Activated CD8-positive, alpha-beta T cell treated with anti-CD3 and anti-CD28 coated beads for 36 hours (primary cell): ENCODE measurements at regions not wholly inside any gene's neighbourhood (a gene's known extent, or its start where the extent isn't known, plus 50 kb on each side); places are given as distances from the start of the nearest gene placed in this dataset.

Source experiments
- ATAC-seq: fragments of 200-7000 bp; cut with Tn5 transposase; one replicate; pipeline ENCODE4 v1.10.0; 2021; ENCODE audit warnings: mild to moderate bottlenecking, moderate library complexity
- CTCF ChIA-PET: fragments of 350-600 bp; sonication (Branson Sonifier 250); formaldehyde crosslinking; loops from one replicate; lab custom pipeline; 2021; ENCODE audit warnings: antibody characterized with exemption; lab: Charles Lee
- POLR2A ChIA-PET: fragments of 350-600 bp; sonication (Branson Sonifier 250); formaldehyde crosslinking; loops from one replicate; lab custom pipeline; 2021; ENCODE audit warnings: antibody characterized with exemption; lab: Charles Lee
- DNase-seq: peaks from one replicate; pipeline ENCODE4 v3.0.0-alpha.2; 2020
- H3K27ac Mint-ChIP-seq: one replicate; pipeline ENCODE4 v1.8.0; 2021; ENCODE audit warnings: mild to moderate bottlenecking, mixed read lengths
- H3K27me3 Mint-ChIP-seq: one replicate; pipeline ENCODE4 v1.8.0; 2021; ENCODE audit warnings: mixed read lengths
- H3K36me3 Mint-ChIP-seq: one replicate; pipeline ENCODE4 v1.8.0; 2021; ENCODE audit warnings: low read depth, mixed read lengths
- H3K4me1 Mint-ChIP-seq: one replicate; pipeline ENCODE4 v1.8.0; 2021; ENCODE audit warnings: low read depth, mixed read lengths
- H3K4me3 Mint-ChIP-seq: one replicate; pipeline ENCODE4 v1.8.0; 2021; ENCODE audit warnings: mild to moderate bottlenecking, moderate library complexity, mixed read lengths
- H3K9me3 Mint-ChIP-seq: one replicate; pipeline ENCODE4 v1.8.0; 2021; ENCODE audit warnings: mixed read lengths
- intact Hi-C: fragments of 100-400 bp; cut with micrococcal nuclease; formaldehyde crosslinking; loops from one replicate; pipeline ENCODE4 v1.10.0; 2022
- TF ChIP-seq, protein P1 (sequence below): fragments of 200-600 bp; IDR thresholded peaks from one replicate; pipeline ENCODE4 v1.8.0; 2022; ENCODE audit warnings: antibody characterized with exemption, mild to moderate bottlenecking

DNA sequence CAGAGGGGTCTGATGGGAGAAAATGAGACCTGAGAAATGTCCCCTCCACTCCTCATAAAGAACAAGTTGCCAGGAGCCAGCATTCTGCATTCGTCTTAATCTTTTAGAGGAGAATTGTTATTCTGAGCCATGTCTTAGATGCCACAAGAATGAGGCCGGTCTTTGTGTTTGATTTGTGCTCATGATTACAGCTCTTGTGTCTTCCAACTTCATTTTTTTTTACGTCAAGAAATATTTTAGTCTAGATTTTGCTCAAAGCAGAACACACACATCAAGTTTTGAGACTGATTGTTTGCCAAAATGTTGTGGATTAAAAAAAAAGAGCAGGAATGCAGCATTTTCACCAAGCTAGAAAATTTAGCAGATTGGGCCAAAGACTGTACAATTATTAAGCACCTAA, 130.6 kb upstream of the PITX2 start:
- ChIA-PET CTCF (no interaction called here), POLR2A (no interaction called here)
- H3K4me1 Mint-ChIP-seq, result no peaks in the 10 kb centered on the region
- TF ChIP-seq, protein P1, sequence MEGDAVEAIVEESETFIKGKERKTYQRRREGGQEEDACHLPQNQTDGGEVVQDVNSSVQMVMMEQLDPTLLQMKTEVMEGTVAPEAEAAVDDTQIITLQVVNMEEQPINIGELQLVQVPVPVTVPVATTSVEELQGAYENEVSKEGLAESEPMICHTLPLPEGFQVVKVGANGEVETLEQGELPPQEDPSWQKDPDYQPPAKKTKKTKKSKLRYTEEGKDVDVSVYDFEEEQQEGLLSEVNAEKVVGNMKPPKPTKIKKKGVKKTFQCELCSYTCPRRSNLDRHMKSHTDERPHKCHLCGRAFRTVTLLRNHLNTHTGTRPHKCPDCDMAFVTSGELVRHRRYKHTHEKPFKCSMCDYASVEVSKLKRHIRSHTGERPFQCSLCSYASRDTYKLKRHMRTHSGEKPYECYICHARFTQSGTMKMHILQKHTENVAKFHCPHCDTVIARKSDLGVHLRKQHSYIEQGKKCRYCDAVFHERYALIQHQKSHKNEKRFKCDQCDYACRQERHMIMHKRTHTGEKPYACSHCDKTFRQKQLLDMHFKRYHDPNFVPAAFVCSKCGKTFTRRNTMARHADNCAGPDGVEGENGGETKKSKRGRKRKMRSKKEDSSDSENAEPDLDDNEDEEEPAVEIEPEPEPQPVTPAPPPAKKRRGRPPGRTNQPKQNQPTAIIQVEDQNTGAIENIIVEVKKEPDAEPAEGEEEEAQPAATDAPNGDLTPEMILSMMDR, result no peak
- H3K9me3 Mint-ChIP-seq, result peaks cover 5% of the 10 kb centered on the region
- no peak overlapping the region for H3K4me3 Mint-ChIP-seq
- ATAC-seq (no peak), DNase-seq (no peak)
- intact Hi-C loops, result no loop called here
- H3K36me3 Mint-ChIP-seq, result no peaks in the 10 kb centered on the region
- H3K27ac Mint-ChIP-seq, result no peak overlapping the region
- no peaks in the 10 kb centered on the region for H3K27me3 Mint-ChIP-seq

DNA sequence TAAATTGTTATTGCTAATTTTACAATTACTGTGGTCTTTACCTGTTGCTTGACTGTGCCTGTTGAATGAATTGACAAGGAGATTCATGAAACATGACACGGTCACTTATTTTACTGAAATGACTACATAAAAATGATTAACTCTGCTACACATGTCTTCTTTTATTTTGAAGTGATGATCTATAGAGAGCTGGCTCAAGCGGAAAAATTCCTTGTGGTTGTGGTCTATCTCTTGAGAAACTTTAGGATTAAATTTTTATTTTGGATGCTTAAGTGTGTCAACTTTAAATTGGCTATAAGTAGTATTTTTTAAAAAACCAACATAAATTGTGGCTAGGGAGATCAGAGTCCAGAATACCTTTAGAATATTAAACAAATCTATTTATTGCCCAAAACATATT, 131.8 kb upstream of the PITX2 start:
- H3K27ac Mint-ChIP-seq, result no peak overlapping the region
- DNase-seq (no peak), ATAC-seq (no peak)
- POLR2A ChIA-PET, result no interaction called here
- TF ChIP-seq, protein P1, result no peak
- no peaks in the 10 kb centered on the region for H3K27me3 Mint-ChIP-seq
- CTCF ChIA-PET, result no interaction called here
- no peaks in the 10 kb centered on the region for H3K36me3 Mint-ChIP-seq
- H3K9me3 Mint-ChIP-seq, result peaks cover 5% of the 10 kb centered on the region
- no peaks in the 10 kb centered on the region for H3K4me1 Mint-ChIP-seq
- no peak overlapping the region for H3K4me3 Mint-ChIP-seq
- intact Hi-C loops, result no loop called here

DNA sequence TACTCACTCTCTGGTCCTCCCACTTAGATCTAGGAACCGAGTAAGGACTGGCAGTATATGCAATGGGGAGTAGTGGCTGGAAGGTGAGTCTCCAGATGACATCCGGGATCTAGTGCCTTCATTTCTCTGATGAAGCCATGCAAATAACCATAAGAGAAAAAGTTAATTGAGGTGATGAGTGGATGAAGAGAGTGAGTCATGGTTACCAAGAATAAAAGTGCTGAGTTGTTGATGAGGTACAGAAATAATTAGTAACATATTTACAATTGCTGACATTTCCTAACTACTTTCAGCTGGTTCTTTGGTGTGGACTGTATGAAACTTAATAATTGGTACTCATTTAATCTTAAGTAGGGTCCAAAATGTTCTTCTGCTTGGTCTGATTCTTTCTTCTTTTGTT, 146.7 kb upstream of the PITX2 start:
- CTCF ChIA-PET, result no interaction called here
- TF ChIP-seq, protein P1, result no peak
- Mint-ChIP-seq H3K9me3 (peaks cover 2% of the 10 kb centered on the region), H3K36me3 (no peaks in the 10 kb centered on the region), H3K27ac (no peak overlapping the region), H3K4me1 (no peaks in the 10 kb centered on the region), H3K27me3 (no peaks in the 10 kb centered on the region), H3K4me3 (no peak overlapping the region)
- POLR2A ChIA-PET, result no interaction called here
- ATAC-seq (no peak), DNase-seq (no peak)
- intact Hi-C loops, result no loop called here

DNA sequence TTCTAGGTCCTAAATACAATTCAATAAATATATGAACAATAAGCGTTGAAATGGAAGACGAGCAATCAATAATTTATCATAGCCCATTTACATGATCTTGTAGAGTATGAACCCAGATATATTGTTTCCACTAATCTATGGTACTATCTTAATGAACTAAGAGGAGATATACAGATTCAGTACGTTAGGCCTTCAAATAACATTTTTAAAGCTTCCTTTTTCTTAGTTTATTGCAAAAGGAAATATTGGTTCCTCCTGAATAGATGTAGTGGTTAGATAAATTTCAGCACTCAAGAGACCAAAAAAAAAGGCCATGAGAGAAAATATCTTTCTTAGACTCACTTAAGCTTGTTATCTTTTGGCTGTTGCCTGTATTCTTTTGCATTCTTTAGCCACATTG, 147.5 kb upstream of the PITX2 start:
- H3K27ac Mint-ChIP-seq, result no peak overlapping the region
- intact Hi-C loops, result no loop called here
- CTCF ChIA-PET, result interaction anchor here (0.6 to 1.3 kb wide), 2 partner anchors 39 to 753 kb away, joined by 3 read pairs; no protein-coding TSS in a partner anchor
- TF ChIP-seq, protein P1, result no peak
- POLR2A ChIA-PET, result no interaction called here
- H3K4me3 Mint-ChIP-seq, result no peak overlapping the region
- H3K27me3 Mint-ChIP-seq, result no peaks in the 10 kb centered on the region
- H3K9me3 Mint-ChIP-seq, result peaks cover 2% of the 10 kb centered on the region
- H3K4me1 Mint-ChIP-seq, result no peaks in the 10 kb centered on the region
- H3K36me3 Mint-ChIP-seq, result no peaks in the 10 kb centered on the region
- ATAC-seq (no peak), DNase-seq (no peak)

DNA sequence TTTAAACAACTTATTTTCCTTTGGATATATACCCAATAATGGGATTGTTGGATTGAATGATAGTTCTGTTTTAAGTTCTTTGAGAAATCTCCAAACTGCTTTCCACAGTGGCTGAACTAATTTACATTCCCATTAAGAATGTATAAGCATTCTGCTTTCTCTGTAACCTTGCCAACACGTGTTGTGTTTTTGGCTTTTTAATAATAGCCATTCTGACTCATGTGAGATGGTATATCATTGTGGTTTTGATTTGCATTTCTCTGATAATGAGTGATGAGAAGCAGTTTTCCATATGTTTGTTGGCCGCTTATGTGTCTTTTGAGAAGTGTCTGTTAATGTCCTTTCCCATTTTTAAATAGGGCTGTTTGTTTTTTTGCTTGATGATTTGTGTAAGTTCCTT, 155.6 kb upstream of the PITX2 start:
- H3K4me1 Mint-ChIP-seq, result no peaks in the 10 kb centered on the region
- intact Hi-C loops, result no loop called here
- peaks cover 3% of the 10 kb centered on the region for H3K27me3 Mint-ChIP-seq
- no peaks in the 10 kb centered on the region for H3K9me3 Mint-ChIP-seq
- DNase-seq (no peak), ATAC-seq (no peak)
- H3K27ac Mint-ChIP-seq, result no peak overlapping the region
- CTCF ChIA-PET, result no interaction called here
- no peak overlapping the region for H3K4me3 Mint-ChIP-seq
- POLR2A ChIA-PET, result no interaction called here
- TF ChIP-seq, protein P1, result no peak
- no peaks in the 10 kb centered on the region for H3K36me3 Mint-ChIP-seq
